Trophoblast cell (in vitro differentiated cells and primary cell): ENCODE measurements at regions not wholly inside any gene's neighbourhood (a gene's known extent, or its start where the extent isn't known, plus 50 kb on each side); places are given as distances from the start of the nearest gene placed in this dataset.

ENCODE experiments used
- DNase-seq, 2 donors: peaks; one replicate each; pipeline ENCODE4 v3.0.0-alpha.2; 2016
- H2AFZ ChIP-seq: 2 replicates; pipeline ENCODE4 v1.6.1; 2013; ENCODE audit warnings: low read length, moderate library complexity, mild to moderate bottlenecking; ENCODE audit not compliant: insufficient read depth, poor library complexity
- H2AK5ac ChIP-seq: 2 replicates; pipeline ENCODE4 v1.6.1; 2013; ENCODE audit warnings: mild to moderate bottlenecking, low read length
- H2BK120ac ChIP-seq: 2 replicates; pipeline ENCODE4 v1.6.1; 2013; ENCODE audit warnings: low read length, mild to moderate bottlenecking, moderate library complexity; ENCODE audit not compliant: insufficient read depth, poor library complexity
- H2BK12ac ChIP-seq: 2 replicates; pipeline ENCODE4 v1.6.1; 2013; ENCODE audit warnings: mild to moderate bottlenecking, low read length, moderate library complexity
- H2BK5ac ChIP-seq: 2 replicates; pipeline ENCODE4 v1.6.1; 2013; ENCODE audit warnings: low read length, low read depth, moderate library complexity, mild to moderate bottlenecking; ENCODE audit not compliant: poor library complexity
- H3K14ac ChIP-seq: 2 replicates; pipeline ENCODE4 v1.6.1; 2013; ENCODE audit warnings: mild to moderate bottlenecking, low read length
- H3K18ac ChIP-seq: 2 replicates; pipeline ENCODE4 v1.6.1; 2013; ENCODE audit warnings: mild to moderate bottlenecking, low read length
- H3K23ac ChIP-seq: 2 replicates; pipeline ENCODE4 v1.6.1; 2013; ENCODE audit warnings: low read length
- H3K27ac ChIP-seq: 2 replicates; pipeline ENCODE4 v1.5.1; 2013; ENCODE audit warnings: low read depth, mild to moderate bottlenecking, inconsistent platforms, low read length, moderate library complexity
- H3K27me3 ChIP-seq: 2 replicates; pipeline ENCODE4 v1.6.1; 2013; ENCODE audit warnings: inconsistent platforms, mild to moderate bottlenecking, low read length, moderate library complexity; ENCODE audit not compliant: insufficient read depth
- H3K36me3 ChIP-seq, 2 experiments: 1 replicate in 1 of 2; 2 replicates in 1 of 2; pipeline ENCODE4 v1.6.1; 2013; ENCODE audit warnings: low read length in 2 of 2, mild to moderate bottlenecking in 2 of 2, moderate library complexity in 1 of 2; ENCODE audit not compliant: insufficient read depth in 2 of 2, control insufficient read depth in 1 of 2
- H3K4ac ChIP-seq: 2 replicates; pipeline ENCODE4 v1.6.1; 2013; ENCODE audit warnings: low read depth, mild to moderate bottlenecking, low read length, moderate library complexity
- H3K4me1 ChIP-seq, 2 experiments: 1 replicate in 1 of 2; 2 replicates in 1 of 2; pipeline ENCODE4 v1.6.1; 2013; ENCODE audit warnings: low read length in 2 of 2, mild to moderate bottlenecking in 2 of 2, moderate library complexity in 1 of 2; ENCODE audit not compliant: insufficient read depth in 2 of 2, control insufficient read depth in 1 of 2
- H3K4me2 ChIP-seq: 2 replicates; pipeline ENCODE4 v1.6.1; 2013; ENCODE audit warnings: inconsistent platforms, mild to moderate bottlenecking, low read length, moderate library complexity
- H3K4me3 ChIP-seq: 2 replicates; pipeline ENCODE4 v1.5.1; 2013; ENCODE audit warnings: mild to moderate bottlenecking, low read depth, low read length, inconsistent platforms
- H3K79me1 ChIP-seq: one replicate; pipeline ENCODE4 v1.6.1; 2013; ENCODE audit warnings: low read length
- H3K79me2 ChIP-seq: 2 replicates; pipeline ENCODE4 v1.6.1; 2013; ENCODE audit warnings: low read length, mild to moderate bottlenecking; ENCODE audit not compliant: control insufficient read depth, insufficient read depth, poor library complexity
- H3K9ac ChIP-seq: 2 replicates; pipeline ENCODE4 v1.6.1; 2013; ENCODE audit warnings: mild to moderate bottlenecking, low read length
- H3K9me3 ChIP-seq: 2 replicates; pipeline ENCODE4 v1.6.1; 2013; ENCODE audit warnings: low read depth, mild to moderate bottlenecking, control low read depth, inconsistent platforms, low read length; ENCODE audit not compliant: insufficient read depth
- H4K12ac ChIP-seq: 2 replicates; pipeline ENCODE4 v1.6.1; 2013; ENCODE audit warnings: low read depth, mild to moderate bottlenecking, low read length, moderate library complexity
- H4K8ac ChIP-seq: 2 replicates; pipeline ENCODE4 v1.6.1; 2013; ENCODE audit warnings: low read depth, mild to moderate bottlenecking, low read length, moderate library complexity
- H4K91ac ChIP-seq: one replicate; pipeline ENCODE4 v1.6.1; 2013; ENCODE audit warnings: low read depth, mild to moderate bottlenecking, low read length, moderate library complexity
- WGBS: extraction: QIAGEN DNeasy Blood & Tissue Kit; methylation state at CpG from one replicate; pipeline ENCODE4 v1.1.7; 2013; ENCODE audit warnings: missing lambda C conversion rate; ENCODE audit not compliant: insufficient read length, insufficient coverage; ENCODE audit errors: extremely low coverage; 5-methylcytosine and 5-hydroxymethylcytosine counted together

DNA sequence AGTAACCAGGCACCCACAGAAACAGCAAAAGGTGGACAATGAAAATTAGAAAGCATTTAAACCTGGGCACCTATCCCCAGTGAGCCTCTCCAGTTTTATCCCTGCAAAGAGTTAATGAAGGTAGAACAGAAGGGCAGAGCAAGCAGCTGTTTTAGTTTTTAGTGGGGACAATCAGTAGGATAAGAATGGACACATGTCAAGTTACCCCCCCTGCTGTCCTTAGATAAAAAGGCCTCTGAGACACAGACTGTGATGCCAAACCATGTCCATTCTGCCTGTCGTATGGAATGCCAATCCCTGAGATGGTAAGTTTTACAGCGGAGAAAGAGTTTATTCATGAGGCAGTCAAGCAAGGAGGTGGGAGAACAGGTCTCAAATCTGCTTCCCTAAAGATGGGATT lies 162.6 kb upstream of the AGR3 start:
- no CpG with 5 or more reads among the region's 2 CpGs for WGBS
- Histone ChIP-seq H3K79me1 (peaks cover 3% of the 10 kb centered on the region), H3K27me3 (no peaks in the 10 kb centered on the region), H4K12ac (no peak overlapping the region), H3K9ac (no peak overlapping the region), H3K4me2 (no peak overlapping the region), H2BK12ac (peak overlapping the region; percentile 28), H3K18ac (no peak overlapping the region), H3K23ac (no peak overlapping the region), H3K36me3 (no peaks in the 10 kb centered on the region), H3K4me1 (peaks cover 1 to 4% of the 10 kb centered on the region in 2 experiments), H3K27ac (no peak overlapping the region), H3K79me2 (no peaks in the 10 kb centered on the region), H3K4ac (no peak overlapping the region), H2BK120ac (no peak overlapping the region), H3K4me3 (no peak overlapping the region), H2AFZ (no peak overlapping the region), H2BK5ac (no peak overlapping the region), H2AK5ac (no peak overlapping the region), H3K14ac (no peak overlapping the region), H4K8ac (no peak overlapping the region), H4K91ac (no peak overlapping the region), H3K9me3 (no peaks in the 10 kb centered on the region)
- peak in 1 of 2 donors; percentile 58 for DNase-seq

DNA sequence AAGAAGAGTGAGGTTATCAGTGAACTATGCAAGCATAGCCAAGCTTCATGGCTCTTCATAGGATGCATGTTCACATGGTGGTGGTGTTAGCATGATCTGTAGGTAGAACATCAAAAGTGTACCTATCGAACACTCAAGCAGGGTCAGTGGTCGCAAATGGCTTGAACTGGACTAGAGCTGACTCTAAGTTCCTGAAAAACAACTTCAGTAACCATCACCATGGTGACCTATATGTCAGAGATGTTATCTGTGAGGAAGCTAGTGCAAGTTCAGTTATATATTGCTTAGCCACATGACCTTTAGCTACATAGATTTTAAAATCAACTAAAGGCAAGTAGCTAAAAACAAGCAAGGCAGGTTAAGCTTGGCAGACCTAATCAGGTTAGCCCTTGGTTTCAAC lies 163.1 kb upstream of the AGR3 start:
- Histone ChIP-seq H3K4me1 (peaks cover 0 to 3% of the 10 kb centered on the region in 2 experiments), H3K27ac (no peak overlapping the region), H4K91ac (no peak overlapping the region), H3K4me3 (no peak overlapping the region), H2BK12ac (no peak overlapping the region), H4K12ac (no peak overlapping the region), H3K18ac (no peak overlapping the region), H3K9me3 (no peaks in the 10 kb centered on the region), H3K79me1 (peaks cover 2% of the 10 kb centered on the region), H2BK5ac (no peak overlapping the region), H3K79me2 (no peaks in the 10 kb centered on the region), H3K4ac (no peak overlapping the region), H3K4me2 (no peak overlapping the region), H2AK5ac (no peak overlapping the region), H2BK120ac (no peak overlapping the region), H3K14ac (no peak overlapping the region), H3K36me3 (no peaks in the 10 kb centered on the region), H4K8ac (no peak overlapping the region), H2AFZ (no peak overlapping the region), H3K27me3 (no peaks in the 10 kb centered on the region), H3K23ac (no peak overlapping the region), H3K9ac (no peak overlapping the region)
- peak in 1 of 2 donors; percentile 62 for DNase-seq
- WGBS, result no CpG with 5 or more reads among the region's 2 CpGs

DNA sequence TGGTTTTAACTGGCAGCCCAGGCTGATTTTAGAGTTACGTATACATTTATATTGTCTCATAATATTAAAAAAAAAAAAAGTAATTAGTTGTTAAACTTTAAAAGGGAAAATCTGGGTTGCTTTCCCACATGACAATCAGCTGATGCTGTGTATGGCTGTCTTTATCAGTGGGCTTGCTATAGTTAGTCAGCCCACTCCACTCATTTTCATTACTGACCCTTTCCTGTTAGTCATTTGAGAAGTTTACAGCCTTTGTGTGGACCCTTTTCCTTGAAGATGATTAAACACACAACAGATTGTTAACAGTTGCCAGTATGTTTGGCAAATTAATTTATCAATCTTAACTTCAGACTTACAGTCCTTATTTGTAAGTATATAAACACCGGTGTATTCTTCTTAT lies 164.5 kb upstream of the AGR3 start:
- H3K18ac ChIP-seq, result no peak overlapping the region
- no peaks in the 10 kb centered on the region for H3K9me3 ChIP-seq
- no peaks in the 10 kb centered on the region for H3K36me3 ChIP-seq
- H2BK12ac ChIP-seq, result no peak overlapping the region
- H2BK120ac ChIP-seq, result no peak overlapping the region
- peaks cover 0 to 3% of the 10 kb centered on the region in 2 experiments for H3K4me1 ChIP-seq
- no peak overlapping the region for H4K8ac ChIP-seq
- H2AFZ ChIP-seq, result no peak overlapping the region
- no peak overlapping the region for H3K4me2 ChIP-seq
- no peak overlapping the region for H3K27ac ChIP-seq
- no peak overlapping the region for H4K12ac ChIP-seq
- no peak for DNase-seq
- H3K4me3 ChIP-seq, result no peak overlapping the region
- H4K91ac ChIP-seq, result no peak overlapping the region
- no peaks in the 10 kb centered on the region for H3K79me1 ChIP-seq
- WGBS, result no CpG with 5 or more reads among the region's 2 CpGs
- H3K9ac ChIP-seq, result no peak overlapping the region
- no peak overlapping the region for H3K23ac ChIP-seq
- H3K27me3 ChIP-seq, result no peaks in the 10 kb centered on the region
- no peak overlapping the region for H2AK5ac ChIP-seq
- H3K4ac ChIP-seq, result no peak overlapping the region
- no peak overlapping the region for H2BK5ac ChIP-seq
- no peaks in the 10 kb centered on the region for H3K79me2 ChIP-seq
- H3K14ac ChIP-seq, result no peak overlapping the region

DNA sequence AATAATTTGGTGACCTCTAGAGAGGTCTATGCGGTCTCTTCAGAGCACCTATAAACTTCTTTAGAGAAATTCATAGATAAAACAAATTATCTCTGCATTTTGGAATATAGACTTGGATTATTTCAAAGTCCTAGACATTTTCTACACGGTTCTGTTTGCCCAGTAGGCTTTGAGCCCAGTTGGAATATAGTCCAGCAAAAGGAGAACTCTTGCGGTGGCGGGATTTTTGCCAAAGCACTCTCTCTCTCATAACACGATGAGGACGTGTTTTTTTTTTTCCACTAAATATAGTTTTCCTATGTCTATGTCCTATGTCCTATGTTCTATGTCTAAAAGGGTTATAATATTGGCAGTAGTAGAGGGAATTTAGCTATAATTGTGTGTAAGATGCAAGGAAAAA lies 164.9 kb upstream of the AGR3 start:
- no peak overlapping the region for H2AK5ac ChIP-seq
- no peak overlapping the region for H4K91ac ChIP-seq
- no peak overlapping the region for H3K4ac ChIP-seq
- H3K4me1 ChIP-seq, result peaks cover 0 to 3% of the 10 kb centered on the region in 2 experiments
- no peak overlapping the region for H3K14ac ChIP-seq
- no peak overlapping the region for H3K4me3 ChIP-seq
- H3K9ac ChIP-seq, result no peak overlapping the region
- no peak overlapping the region for H2BK12ac ChIP-seq
- no peak for DNase-seq
- no peak overlapping the region for H2BK120ac ChIP-seq
- no peaks in the 10 kb centered on the region for H3K79me2 ChIP-seq
- H3K79me1 ChIP-seq, result no peaks in the 10 kb centered on the region
- H2AFZ ChIP-seq, result no peak overlapping the region
- no peak overlapping the region for H3K4me2 ChIP-seq
- H4K8ac ChIP-seq, result no peak overlapping the region
- no peak overlapping the region for H3K23ac ChIP-seq
- no peak overlapping the region for H4K12ac ChIP-seq
- H3K36me3 ChIP-seq, result no peaks in the 10 kb centered on the region
- H3K9me3 ChIP-seq, result no peaks in the 10 kb centered on the region
- no CpG with 5 or more reads among the region's 6 CpGs for WGBS
- H3K27ac ChIP-seq, result no peak overlapping the region
- no peak overlapping the region for H3K18ac ChIP-seq
- H2BK5ac ChIP-seq, result no peak overlapping the region
- H3K27me3 ChIP-seq, result no peaks in the 10 kb centered on the region
